ENCODE measurements at regions not wholly inside any gene's neighbourhood (a gene's known extent, or its start where the extent isn't known, plus 50 kb on each side); places are given as distances from the start of the nearest gene placed in this dataset.

- Mint-ChIP-seq H3K36me3 (ENCODE audit: insufficient read depth, unreplicated experiment) (no peaks in the 10 kb centered on the region), H3K9me3 (ENCODE audit: unreplicated experiment) (no peaks in the 10 kb centered on the region), H3K4me1 (ENCODE audit: insufficient read depth, unreplicated experiment) (no peaks in the 10 kb centered on the region), H3K4me3 (ENCODE audit: unreplicated experiment) (no peak overlapping the region), H3K27ac (ENCODE audit: low read depth, unreplicated experiment) (no peak overlapping the region), H3K27me3 (ENCODE audit: insufficient read depth, unreplicated experiment) (no peaks in the 10 kb centered on the region)
- DNase-seq (ENCODE audit: unreplicated experiment), result no peak
- POLR2A ChIA-PET, result no interaction called here
- CTCF ChIA-PET, result no interaction called here
- TF ChIP-seq CTCF (IDR thresholded peaks at IDR 0.05; ENCODE audit: unreplicated experiment), result no peak
- intact Hi-C loops (cut with micrococcal nuclease), result no loop called here
- no TSS peak for BruUV-seq (replicated peaks)
Measured at GRCh38 chr13:19059016-19059780, 122.4 kb downstream of the TUBA3C start.

- intact Hi-C loops (cut with micrococcal nuclease), result no loop called here
- Mint-ChIP-seq H3K27ac (ENCODE audit: low read depth, unreplicated experiment) (no peak overlapping the region), H3K9me3 (ENCODE audit: unreplicated experiment) (no peaks in the 10 kb centered on the region), H3K36me3 (ENCODE audit: insufficient read depth, unreplicated experiment) (no peaks in the 10 kb centered on the region), H3K27me3 (ENCODE audit: insufficient read depth, unreplicated experiment) (no peaks in the 10 kb centered on the region), H3K4me1 (ENCODE audit: insufficient read depth, unreplicated experiment) (no peaks in the 10 kb centered on the region), H3K4me3 (ENCODE audit: unreplicated experiment) (no peak overlapping the region)
- ChIA-PET CTCF (no interaction called here), POLR2A (no interaction called here)
- TF ChIP-seq CTCF (IDR thresholded peaks at IDR 0.05; ENCODE audit: unreplicated experiment), result no peak
- no TSS peak for BruUV-seq (replicated peaks)
- no peak for DNase-seq (ENCODE audit: unreplicated experiment)
Measured at GRCh38 chr13:19058566-19058965, 123.1 kb downstream of the TUBA3C start.

DNA sequence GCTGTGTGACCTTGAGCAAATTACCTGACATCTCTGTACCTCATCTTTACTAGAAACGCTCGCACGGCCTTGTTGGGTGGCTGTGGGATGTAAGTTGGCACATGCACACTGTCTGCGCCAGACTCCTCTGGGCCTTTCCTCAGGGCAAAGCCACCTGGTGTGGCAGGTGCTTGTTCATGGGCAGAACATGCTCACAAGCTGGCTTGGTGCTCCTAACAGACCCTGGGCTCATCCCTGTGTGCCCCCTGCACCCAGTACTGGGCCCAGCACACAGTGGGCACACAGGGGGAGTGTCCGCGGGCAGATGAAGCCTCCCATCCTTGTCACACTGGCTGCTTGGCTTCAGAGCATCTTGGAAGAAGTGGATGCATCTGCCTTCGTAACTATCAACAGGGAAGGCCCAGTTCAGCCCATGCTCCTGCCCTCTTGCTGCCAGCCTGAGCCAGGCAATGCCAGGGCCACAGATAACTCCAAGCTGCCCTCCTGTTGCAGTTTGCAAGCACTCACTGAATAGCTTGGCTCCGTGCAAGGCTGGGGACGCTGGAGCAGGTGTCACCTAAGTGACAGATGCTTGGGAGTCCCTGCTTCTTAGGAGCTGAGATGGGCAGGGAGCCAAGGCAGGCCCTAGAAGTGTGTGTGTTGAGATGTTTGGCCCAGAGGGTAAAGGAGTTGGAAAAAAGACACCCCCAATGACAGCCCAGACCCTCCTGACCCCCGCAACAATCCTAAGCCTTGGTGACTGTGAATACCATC, 123.9 kb downstream of the TUBA3C start:
- Mint-ChIP-seq H3K27ac (ENCODE audit: low read depth, unreplicated experiment) (no peak overlapping the region), H3K4me1 (ENCODE audit: insufficient read depth, unreplicated experiment) (no peaks in the 10 kb centered on the region), H3K4me3 (ENCODE audit: unreplicated experiment) (no peak overlapping the region), H3K27me3 (ENCODE audit: insufficient read depth, unreplicated experiment) (no peaks in the 10 kb centered on the region), H3K9me3 (ENCODE audit: unreplicated experiment) (no peaks in the 10 kb centered on the region), H3K36me3 (ENCODE audit: insufficient read depth, unreplicated experiment) (no peaks in the 10 kb centered on the region)
- no TSS peak for BruUV-seq (replicated peaks)
- DNase-seq (ENCODE audit: unreplicated experiment), result no peak
- CTCF ChIA-PET, result no interaction called here
- intact Hi-C loops (cut with micrococcal nuclease), result no loop called here
- POLR2A ChIA-PET, result no interaction called here
- TF ChIP-seq CTCF (IDR thresholded peaks at IDR 0.05; ENCODE audit: unreplicated experiment), result no peak

DNA sequence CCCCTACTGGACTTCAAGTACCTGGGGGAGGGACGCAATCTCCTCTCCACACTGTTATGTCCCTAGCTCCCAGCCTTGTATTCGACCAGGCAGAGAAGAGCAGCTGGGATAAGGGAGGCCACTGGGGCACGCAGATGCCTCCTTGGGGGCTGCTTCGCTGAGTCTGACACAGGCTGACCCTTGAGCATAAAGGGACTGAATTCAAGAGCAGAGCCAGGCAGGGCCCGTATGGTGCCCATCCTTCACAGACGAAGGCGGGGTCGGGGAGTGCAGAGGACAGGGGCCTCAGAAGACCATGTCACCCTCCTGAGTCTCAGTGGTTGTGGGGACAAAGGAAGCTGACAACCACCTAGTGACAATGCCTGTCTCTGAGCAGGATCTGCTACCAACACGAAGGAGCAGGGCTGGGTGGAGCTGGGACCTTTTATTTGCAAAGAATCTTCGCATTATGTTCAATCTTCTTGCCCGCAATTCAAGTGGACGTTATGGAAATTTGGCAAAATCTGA, 124.6 kb downstream of the TUBA3C start:
- no peaks in the 10 kb centered on the region for H3K4me1 Mint-ChIP-seq (ENCODE audit: insufficient read depth, unreplicated experiment)
- peaks cover 6% of the 10 kb centered on the region for H3K9me3 Mint-ChIP-seq (ENCODE audit: unreplicated experiment)
- no peak overlapping the region for H3K27ac Mint-ChIP-seq (ENCODE audit: low read depth, unreplicated experiment)
- BruUV-seq (replicated peaks), result no TSS peak
- intact Hi-C loops (cut with micrococcal nuclease), result no loop called here
- CTCF ChIA-PET, result no interaction called here
- no peak for TF ChIP-seq CTCF (IDR thresholded peaks at IDR 0.05; ENCODE audit: unreplicated experiment)
- H3K4me3 Mint-ChIP-seq (ENCODE audit: unreplicated experiment), result no peak overlapping the region
- no peak for DNase-seq (ENCODE audit: unreplicated experiment)
- no peaks in the 10 kb centered on the region for H3K36me3 Mint-ChIP-seq (ENCODE audit: insufficient read depth, unreplicated experiment)
- POLR2A ChIA-PET, result no interaction called here
- no peaks in the 10 kb centered on the region for H3K27me3 Mint-ChIP-seq (ENCODE audit: insufficient read depth, unreplicated experiment)

Data from MCF 10A (cell line).